Transverse colon (tissue), 4 donors: ENCODE measurements at regions not wholly inside any gene's neighbourhood (a gene's known extent, or its start where the extent isn't known, plus 50 kb on each side); places are given as distances from the start of the nearest gene placed in this dataset.

Source experiments
- DNase-seq: peaks from one replicate; pipeline ENCODE4 v3.0.0-alpha.2; 2019
- H3K27ac ChIP-seq, 4 donors: fragments of 200-600 bp; sonication (generic); 2 replicates each; pipeline ENCODE4 v1.5.1; 2016 to 2018; ENCODE audit warnings: inconsistent platforms in 4 of 4
- H3K27me3 ChIP-seq: fragments of 200-600 bp; sonication (generic); 2 replicates; pipeline ENCODE4 v1.5.1; 2017; ENCODE audit warnings: inconsistent platforms
- H3K36me3 ChIP-seq, 4 donors: fragments of 200-600 bp; sonication (generic); 2 replicates each; pipeline ENCODE4 v1.5.1; 2017 to 2019; ENCODE audit warnings: inconsistent platforms in 4 of 4
- H3K4me1 ChIP-seq, 4 donors: fragments of 200-600 bp; sonication (generic); 2 replicates each; pipeline ENCODE4 v1.5.1; 2017 to 2020; ENCODE audit warnings: inconsistent platforms in 4 of 4
- H3K4me3 ChIP-seq, 4 donors: fragments of 200-600 bp; sonication (generic); 1 replicate in 1 of 4; 2 replicates in 3 of 4; pipeline versions ENCODE4 v1.5.1 to v1.6.1; 2017 to 2019; ENCODE audit warnings: inconsistent platforms in 4 of 4
- H3K9me3 ChIP-seq, 2 donors: fragments of 200-600 bp; sonication (generic); 2 replicates each; pipeline ENCODE4 v1.5.1; 2017 to 2019; ENCODE audit warnings: inconsistent platforms in 2 of 2
- CTCF ChIP-seq, 5 experiments: fragments of 200-600 bp in 3 of 5; fragments of 450-650 bp in 2 of 5; sonication (generic) in 3 of 5; IDR thresholded peaks; 1 replicate in 2 of 5; 2 replicates in 3 of 5; pipeline ENCODE4 v1.5.1; 2016 to 2017; ENCODE audit warnings: antibody characterized with exemption in 5 of 5, inconsistent platforms in 3 of 5, mild to moderate bottlenecking in 2 of 5, moderate library complexity in 1 of 5
- EP300 ChIP-seq: sonication (generic); formaldehyde crosslinking; IDR thresholded peaks from one replicate; pipeline ENCODE4 v1.6.1; 2017; ENCODE audit warnings: antibody characterized with exemption, low read depth
- POLR2A ChIP-seq: fragments of 450-650 bp; IDR thresholded peaks from one replicate; pipeline ENCODE4 v1.6.1; 2016; ENCODE audit warnings: antibody characterized with exemption, mild to moderate bottlenecking, moderate library complexity
- POLR2AphosphoS5 ChIP-seq, 3 donors: sonication (generic); formaldehyde crosslinking; IDR thresholded peaks; one replicate each; pipeline ENCODE4 v1.6.1; 2016; ENCODE audit warnings: antibody characterized with exemption in 3 of 3
- WGBS, 2 donors: methylation state at CpG; one replicate each; pipeline ENCODE4 v1.1.5; 2018; ENCODE audit warnings: low coverage in 1 of 2; 5-methylcytosine and 5-hydroxymethylcytosine counted together
- in situ Hi-C, 4 donors: fragments of 200-750 bp; cut with MboI; loops; one replicate each; pipeline versions ENCODE4 v1.15.0 to v1.15.1; 2017; ENCODE audit warnings: low sequenced_read_pairs in 3 of 4, low pct_ligation_motif_present in 1 of 4, low pct_unique_long_range_greater_than_20kb in 1 of 4
- intact Hi-C: fragments of 100-400 bp; cut with DNase I; formaldehyde crosslinking; loops from one replicate; pipeline ENCODE4 v1.15.1; 2023; ENCODE audit warnings: low total_unique reads

GRCh38 chr13:62964522-62964921, 1548.9 kb upstream of the PCDH20 start:
- intact Hi-C loops: no loop called here
- Histone ChIP-seq H3K27me3 (no peaks in the 10 kb centered on the region), H3K9me3 (peaks cover 0 to 3% of the 10 kb centered on the region in 2 donors), H3K27ac (no peak overlapping the region), H3K4me3 (no peak overlapping the region), H3K36me3 (no peaks in the 10 kb centered on the region), H3K4me1 (no peaks in the 10 kb centered on the region)
- DNase-seq: no peak
- TF ChIP-seq POLR2A: no peak
- TF ChIP-seq CTCF (IDR thresholded peaks at IDR 0.05): no peak
- no peak for TF ChIP-seq EP300
- TF ChIP-seq POLR2AphosphoS5 (IDR thresholded peaks at IDR 0.05): no peak
- in situ Hi-C loops: no loop called here

GRCh38 chr13:62960723-62961122, 1545.1 kb upstream of the PCDH20 start:
- WGBS, 2 donors: 43 to 59% methylated on average over 3 of the region's 3 CpGs

GRCh38 chr13:62933809-62934208, 1518.2 kb upstream of the PCDH20 start:
- intact Hi-C loops (no loop called here), in situ Hi-C loops (no loop called here)
- H3K27me3 ChIP-seq: no peaks in the 10 kb centered on the region
- TF ChIP-seq EP300: no peak
- TF ChIP-seq CTCF (IDR thresholded peaks at IDR 0.05): no peak
- TF ChIP-seq POLR2A: no peak
- TF ChIP-seq POLR2AphosphoS5 (IDR thresholded peaks at IDR 0.05): no peak
- 38 to 54% methylated on average over 1 of the region's 1 CpG for WGBS, 2 donors
- H3K36me3 ChIP-seq: no peaks in the 10 kb centered on the region
- no peak for DNase-seq
- H3K9me3 ChIP-seq: no peaks in the 10 kb centered on the region
- no peaks in the 10 kb centered on the region for H3K4me1 ChIP-seq
- no peak overlapping the region for H3K4me3 ChIP-seq
- no peak overlapping the region for H3K27ac ChIP-seq

More at GRCh38 chr13:62960723-62961122, 1545.1 kb upstream of the PCDH20 start:
- H3K36me3 ChIP-seq: no peaks in the 10 kb centered on the region
- H3K4me3 ChIP-seq: no peak overlapping the region
- DNase-seq: no peak
- H3K4me1 ChIP-seq: no peaks in the 10 kb centered on the region
- intact Hi-C loops (no loop called here), in situ Hi-C loops (no loop called here)
- H3K9me3 ChIP-seq: no peaks in the 10 kb centered on the region
- no peak for TF ChIP-seq POLR2A
- no peak for TF ChIP-seq POLR2AphosphoS5 (IDR thresholded peaks at IDR 0.05)
- TF ChIP-seq EP300: no peak
- TF ChIP-seq CTCF (IDR thresholded peaks at IDR 0.05): no peak
- H3K27ac ChIP-seq: no peak overlapping the region
- no peaks in the 10 kb centered on the region for H3K27me3 ChIP-seq

GRCh38 chr13:62932256-62932883, 1516.7 kb upstream of the PCDH20 start:
- no peak overlapping the region for H3K27ac ChIP-seq
- WGBS, 2 donors: 17 to 21% methylated on average over 2 of the region's 2 CpGs
- no peaks in the 10 kb centered on the region for H3K27me3 ChIP-seq
- H3K9me3 ChIP-seq: no peaks in the 10 kb centered on the region
- intact Hi-C loops (no loop called here), in situ Hi-C loops (no loop called here)
- H3K36me3 ChIP-seq: no peaks in the 10 kb centered on the region
- no peak overlapping the region for H3K4me3 ChIP-seq
- H3K4me1 ChIP-seq: no peaks in the 10 kb centered on the region
- TF ChIP-seq POLR2A (no peak), POLR2AphosphoS5 (IDR thresholded peaks at IDR 0.05) (no peak), EP300 (no peak), CTCF (IDR thresholded peaks at IDR 0.05) (no peak)
- no peak for DNase-seq
